Sigmoid colon (tissue), 6 donors: ENCODE measurements at regions not wholly inside any gene's neighbourhood (a gene's known extent, or its start where the extent isn't known, plus 50 kb on each side); places are given as distances from the start of the nearest gene placed in this dataset.

ENCODE experiments used
- DNase-seq: peaks from one replicate; pipeline ENCODE4 v3.0.0-alpha.2; 2019
- H3K27ac ChIP-seq, 4 donors: fragments of 200-600 bp; sonication (generic); one replicate each; pipeline ENCODE4 v1.5.1; 2016 to 2019; ENCODE audit warnings: mild to moderate bottlenecking in 1 of 4
- H3K27me3 ChIP-seq, 3 donors: fragments of 200-600 bp; sonication (generic); one replicate each; pipeline ENCODE4 v1.5.1; 2019; ENCODE audit warnings: mild to moderate bottlenecking in 1 of 3
- H3K36me3 ChIP-seq, 4 donors: fragments of 200-600 bp; sonication (generic); one replicate each; pipeline ENCODE4 v1.5.1; 2016 to 2019
- H3K4me1 ChIP-seq, 4 donors: fragments of 200-600 bp; sonication (generic); one replicate each; pipeline ENCODE4 v1.5.1; 2017 to 2019
- H3K4me3 ChIP-seq, 4 donors: fragments of 200-600 bp; sonication (generic); one replicate each; pipeline ENCODE4 v1.5.1; 2017 to 2019; ENCODE audit warnings: mild to moderate bottlenecking in 2 of 4, moderate library complexity in 1 of 4
- H3K9me3 ChIP-seq, 4 donors: fragments of 200-600 bp in 3 of 4; sonication (generic) in 3 of 4; one replicate each; pipeline versions ENCODE4 v1.5.1 to v1.6.1; 2013 to 2019
- EP300 ChIP-seq, 4 donors: sonication (generic); formaldehyde crosslinking; IDR thresholded peaks; one replicate each; pipeline ENCODE4 v1.6.1; 2017; ENCODE audit warnings: antibody characterized with exemption in 4 of 4
- POLR2A ChIP-seq, 2 donors: fragments of 450-650 bp; IDR thresholded peaks; one replicate each; pipeline ENCODE4 v1.6.1; 2016; ENCODE audit warnings: antibody characterized with exemption in 2 of 2, mild to moderate bottlenecking in 2 of 2, moderate library complexity in 2 of 2
- POLR2AphosphoS5 ChIP-seq, 4 donors: sonication (generic); formaldehyde crosslinking; IDR thresholded peaks; one replicate each; pipeline ENCODE4 v1.6.1; 2017; ENCODE audit warnings: antibody characterized with exemption in 4 of 4
- WGBS, 2 donors: extraction: QIAGEN DNeasy Blood & Tissue Kit; methylation state at CpG; one replicate each; pipeline ENCODE4 v1.1.7; 2013; 5-methylcytosine and 5-hydroxymethylcytosine counted together
- intact Hi-C: fragments of 100-400 bp; cut with DNase I; formaldehyde crosslinking; loops from one replicate; pipeline ENCODE4 v1.15.1; 2023
- TF ChIP-seq, protein P1 (sequence below), 4 experiments: fragments of 450-650 bp in 3 of 4; fragments of 200-600 bp in 1 of 4; IDR thresholded peaks; one replicate each; pipeline ENCODE4 v1.5.1; 2016 to 2019; ENCODE audit warnings: antibody characterized with exemption in 4 of 4, mild to moderate bottlenecking in 3 of 4, moderate library complexity in 2 of 4
- donor health status: healthy with polysubstance abuse.
- donor health status: healthy.

DNA sequence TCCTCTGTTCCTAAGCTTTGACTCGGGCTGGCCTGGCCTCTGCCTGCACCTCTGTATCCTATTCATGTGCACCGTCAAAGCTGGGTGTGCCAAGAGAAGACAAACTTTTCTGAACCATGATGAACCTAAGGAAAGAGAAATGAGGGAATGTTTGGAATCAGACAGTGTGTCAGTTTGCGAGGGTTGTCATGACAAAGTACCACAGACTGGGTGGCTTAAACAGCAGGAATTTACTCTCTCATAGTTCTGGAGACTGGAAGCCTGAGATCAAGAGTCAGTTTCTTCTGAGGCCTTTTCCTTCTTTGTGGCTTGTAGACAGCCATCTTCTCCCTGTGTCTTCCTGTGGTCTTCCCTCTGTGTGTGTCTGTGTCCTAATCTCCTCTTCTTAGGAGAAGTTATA lies 129.0 kb downstream of the KATNIP start:
- Histone ChIP-seq H3K36me3 (peaks cover 0 to 57% (median 20%) of the 10 kb centered on the region in 4 donors), H3K4me1 (no peaks in the 10 kb centered on the region), H3K9me3 (no peaks in the 10 kb centered on the region), H3K27me3 (no peaks in the 10 kb centered on the region), H3K27ac (no peak overlapping the region), H3K4me3 (no peak overlapping the region)
- TF ChIP-seq POLR2A (IDR thresholded peaks at IDR 0.05) (no peak), EP300 (IDR thresholded peaks at IDR 0.05) (no peak), POLR2AphosphoS5 (IDR thresholded peaks at IDR 0.05) (no peak)
- TF ChIP-seq, protein P1, sequence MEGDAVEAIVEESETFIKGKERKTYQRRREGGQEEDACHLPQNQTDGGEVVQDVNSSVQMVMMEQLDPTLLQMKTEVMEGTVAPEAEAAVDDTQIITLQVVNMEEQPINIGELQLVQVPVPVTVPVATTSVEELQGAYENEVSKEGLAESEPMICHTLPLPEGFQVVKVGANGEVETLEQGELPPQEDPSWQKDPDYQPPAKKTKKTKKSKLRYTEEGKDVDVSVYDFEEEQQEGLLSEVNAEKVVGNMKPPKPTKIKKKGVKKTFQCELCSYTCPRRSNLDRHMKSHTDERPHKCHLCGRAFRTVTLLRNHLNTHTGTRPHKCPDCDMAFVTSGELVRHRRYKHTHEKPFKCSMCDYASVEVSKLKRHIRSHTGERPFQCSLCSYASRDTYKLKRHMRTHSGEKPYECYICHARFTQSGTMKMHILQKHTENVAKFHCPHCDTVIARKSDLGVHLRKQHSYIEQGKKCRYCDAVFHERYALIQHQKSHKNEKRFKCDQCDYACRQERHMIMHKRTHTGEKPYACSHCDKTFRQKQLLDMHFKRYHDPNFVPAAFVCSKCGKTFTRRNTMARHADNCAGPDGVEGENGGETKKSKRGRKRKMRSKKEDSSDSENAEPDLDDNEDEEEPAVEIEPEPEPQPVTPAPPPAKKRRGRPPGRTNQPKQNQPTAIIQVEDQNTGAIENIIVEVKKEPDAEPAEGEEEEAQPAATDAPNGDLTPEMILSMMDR (IDR thresholded peaks at IDR 0.05) = no peak
- intact Hi-C loops = no loop called here
- DNase-seq = no peak
- WGBS, 2 donors = 93 to 95% methylated on average over 3 of the region's 3 CpGs

DNA sequence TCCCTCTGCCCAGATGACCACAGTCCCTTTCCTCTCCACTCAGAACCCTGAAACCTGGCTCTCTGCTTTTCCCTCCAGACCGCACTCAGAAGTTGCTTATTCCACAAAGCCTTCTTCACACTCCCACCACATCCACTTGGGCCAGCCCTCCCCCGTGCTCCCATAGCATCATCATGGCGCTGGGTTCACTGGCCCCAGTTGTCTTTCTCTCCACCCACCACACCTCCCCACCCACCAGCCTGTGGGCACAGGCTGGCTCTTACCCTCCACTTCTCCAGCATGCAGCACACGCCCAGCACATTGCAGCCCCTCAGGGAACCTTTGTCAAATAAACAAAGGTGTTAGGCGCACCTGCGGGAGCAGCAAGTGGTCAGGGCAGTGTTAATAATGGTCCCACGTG lies 130.0 kb downstream of the KATNIP start:
- intact Hi-C loops = no loop called here
- no peak overlapping the region for H3K27ac ChIP-seq
- 89 to 91% methylated on average over 7 of the region's 7 CpGs for WGBS, 2 donors

DNA sequence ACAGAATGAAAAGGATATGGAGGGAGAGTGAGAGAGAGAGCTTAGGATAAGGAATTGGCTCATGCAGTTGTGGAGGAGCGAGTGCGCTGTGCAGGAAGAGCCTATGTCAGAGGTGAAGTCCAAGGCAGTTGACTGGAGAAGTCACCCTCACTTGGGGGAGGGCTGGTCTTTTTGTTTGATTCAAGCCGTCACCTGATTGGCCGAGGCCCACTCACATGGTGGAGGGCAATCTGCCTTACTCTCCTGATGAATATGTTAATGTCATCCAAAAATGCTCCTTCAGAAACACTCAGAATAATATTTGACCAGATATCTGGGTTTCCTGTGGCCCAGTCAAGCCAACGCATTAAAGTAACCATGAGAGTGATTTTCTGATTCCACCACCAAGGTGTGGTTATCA lies 131.7 kb downstream of the KATNIP start:
- no peak overlapping the region for H3K27ac ChIP-seq
- no peaks in the 10 kb centered on the region for H3K4me1 ChIP-seq
- H3K9me3 ChIP-seq = no peaks in the 10 kb centered on the region
- TF ChIP-seq, protein P1 (IDR thresholded peaks at IDR 0.05) = no peak
- TF ChIP-seq POLR2AphosphoS5 (IDR thresholded peaks at IDR 0.05) (no peak), EP300 (IDR thresholded peaks at IDR 0.05) (no peak), POLR2A (IDR thresholded peaks at IDR 0.05) (no peak)
- intact Hi-C loops = no loop called here
- WGBS, 2 donors = 98 to 99% methylated on average over 5 of the region's 5 CpGs
- no peak for DNase-seq
- no peaks in the 10 kb centered on the region for H3K27me3 ChIP-seq
- no peak overlapping the region for H3K4me3 ChIP-seq
- peaks cover 0 to 57% (median 20%) of the 10 kb centered on the region in 4 donors for H3K36me3 ChIP-seq

More for the DNA sequence above, 130.0 kb downstream of the KATNIP start:
- peaks cover 0 to 57% (median 20%) of the 10 kb centered on the region in 4 donors for H3K36me3 ChIP-seq
- no peak overlapping the region for H3K4me3 ChIP-seq
- TF ChIP-seq, protein P1 (IDR thresholded peaks at IDR 0.05) = no peak
- TF ChIP-seq POLR2A (IDR thresholded peaks at IDR 0.05) = no peak
- TF ChIP-seq EP300 (IDR thresholded peaks at IDR 0.05) = no peak
- no peak for TF ChIP-seq POLR2AphosphoS5 (IDR thresholded peaks at IDR 0.05)
- no peaks in the 10 kb centered on the region for H3K4me1 ChIP-seq
- no peaks in the 10 kb centered on the region for H3K27me3 ChIP-seq
- H3K9me3 ChIP-seq = no peaks in the 10 kb centered on the region
- no peak for DNase-seq

DNA sequence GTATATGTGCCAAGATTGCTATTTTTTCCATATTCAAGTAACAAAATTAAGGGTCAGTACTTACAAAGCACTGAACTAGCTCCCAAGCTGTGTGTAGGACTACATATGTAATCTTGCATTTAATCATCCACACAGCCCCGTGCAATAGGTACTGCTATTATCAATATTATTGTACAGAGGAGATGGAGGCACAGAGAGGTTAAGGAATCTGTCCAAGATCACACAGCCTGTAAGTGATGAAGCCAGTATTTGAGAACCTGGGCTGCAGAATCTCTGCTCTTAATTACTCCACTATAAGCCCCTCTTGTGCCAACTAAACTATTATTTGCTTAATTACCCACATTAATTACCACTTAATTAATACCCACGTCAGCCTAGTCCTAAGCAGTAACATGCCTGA lies 134.1 kb downstream of the KATNIP start:
- no peak overlapping the region for H3K27ac ChIP-seq
- no peaks in the 10 kb centered on the region for H3K27me3 ChIP-seq
- H3K4me3 ChIP-seq = no peak overlapping the region
- DNase-seq = no peak
- H3K9me3 ChIP-seq = no peaks in the 10 kb centered on the region
- intact Hi-C loops = no loop called here
- no peaks in the 10 kb centered on the region for H3K4me1 ChIP-seq
- H3K36me3 ChIP-seq = peaks cover 0 to 38% (median 11%) of the 10 kb centered on the region in 4 donors
- WGBS, 2 donors = 87 to 92% methylated on average over 2 of the region's 2 CpGs
- TF ChIP-seq POLR2A (IDR thresholded peaks at IDR 0.05) (no peak), EP300 (IDR thresholded peaks at IDR 0.05) (no peak), POLR2AphosphoS5 (IDR thresholded peaks at IDR 0.05) (no peak)
- TF ChIP-seq, protein P1 (IDR thresholded peaks at IDR 0.05) = no peak

DNA sequence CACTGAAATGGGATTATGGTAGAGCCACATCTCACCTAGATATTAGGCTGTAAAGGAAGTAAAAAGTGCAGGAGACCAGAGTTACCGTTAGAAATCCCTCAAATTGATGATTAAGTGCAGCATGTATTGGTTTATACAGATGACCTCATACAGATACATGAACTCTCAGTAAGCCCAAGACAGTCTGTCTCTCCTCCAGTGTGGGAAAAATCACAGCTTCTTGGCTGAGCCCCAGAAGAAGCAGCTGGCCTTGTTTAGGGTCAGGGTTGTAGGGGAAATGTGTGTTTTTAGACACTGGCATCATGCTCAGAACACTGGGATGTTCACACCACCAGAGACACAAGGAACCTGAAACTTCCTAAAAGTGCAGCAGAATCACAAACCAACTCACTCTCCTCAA lies 135.9 kb downstream of the KATNIP start:
- H3K27ac ChIP-seq = no peak overlapping the region
- TF ChIP-seq, protein P1 (IDR thresholded peaks at IDR 0.05) = no peak
- TF ChIP-seq EP300 (IDR thresholded peaks at IDR 0.05) (no peak), POLR2A (IDR thresholded peaks at IDR 0.05) (no peak), POLR2AphosphoS5 (IDR thresholded peaks at IDR 0.05) (no peak)
- no peaks in the 10 kb centered on the region for H3K9me3 ChIP-seq
- H3K36me3 ChIP-seq = peaks cover 0 to 25% (median 8%) of the 10 kb centered on the region in 4 donors
- intact Hi-C loops = no loop called here
- no peak for DNase-seq
- no peaks in the 10 kb centered on the region for H3K4me1 ChIP-seq
- no peak overlapping the region for H3K4me3 ChIP-seq
- 65 to 77% methylated on average over 1 of the region's 1 CpG for WGBS, 2 donors
- H3K27me3 ChIP-seq = no peaks in the 10 kb centered on the region
